HL-60/S4 (cell line): ENCODE measurements at regions not wholly inside any gene's neighbourhood (a gene's known extent, or its start where the extent isn't known, plus 50 kb on each side); places are given as distances from the start of the nearest gene placed in this dataset.

Source experiments
- in situ Hi-C: fragments of 300-500 bp; cut with MboI; formaldehyde crosslinking; loops from 2 replicates; pipeline ENCODE4 v1.14.3; 2022; ENCODE audit warnings: low sequenced_read_pairs

DNA sequence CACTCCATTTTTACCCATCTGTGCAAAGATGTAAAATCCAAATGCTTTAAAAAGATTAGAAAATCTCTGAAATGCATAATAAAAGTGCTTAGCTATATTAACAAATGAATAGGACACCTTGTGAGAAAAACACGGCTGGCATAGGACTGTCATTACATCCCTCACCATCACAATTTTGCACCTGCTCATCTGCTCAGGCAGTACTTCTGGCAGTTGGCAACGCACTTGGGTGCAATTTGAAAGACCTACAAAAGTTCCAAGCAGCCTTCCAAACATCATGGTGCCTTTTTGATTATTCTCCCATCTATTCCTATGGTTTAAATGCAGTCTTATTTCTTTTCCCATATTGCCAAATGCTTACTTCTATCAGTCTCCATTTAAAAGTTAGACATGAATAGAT lies 501.8 kb downstream of the ENC1 start:
- in situ Hi-C loops, result no loop called here

DNA sequence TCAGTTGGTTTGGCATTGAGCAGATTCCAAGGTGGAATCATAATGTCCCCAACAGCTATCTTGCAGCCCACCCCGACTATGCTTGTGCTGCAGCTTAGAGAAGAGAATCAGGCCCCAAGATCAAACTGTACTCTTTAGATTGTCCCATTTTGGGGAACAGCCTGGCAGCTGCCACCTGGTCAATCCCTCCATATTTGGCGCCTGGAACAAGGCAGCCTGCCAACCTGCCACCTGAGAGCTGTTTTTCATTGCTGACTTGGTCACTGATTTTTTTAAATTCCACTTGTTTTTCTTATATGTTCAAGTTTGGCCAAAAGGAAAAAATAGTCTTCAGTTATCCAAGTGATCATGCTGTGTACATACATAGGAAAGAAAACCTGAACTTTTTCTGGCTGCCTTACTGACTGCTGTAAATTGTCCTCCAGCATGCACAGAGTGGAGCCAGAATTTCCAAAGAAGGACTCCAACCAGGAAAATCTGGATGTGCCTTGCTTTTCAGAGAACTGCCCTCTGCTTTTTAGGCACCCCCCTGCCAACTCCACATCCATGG lies 504.2 kb downstream of the ENC1 start:
- in situ Hi-C loops, result no loop called here

DNA sequence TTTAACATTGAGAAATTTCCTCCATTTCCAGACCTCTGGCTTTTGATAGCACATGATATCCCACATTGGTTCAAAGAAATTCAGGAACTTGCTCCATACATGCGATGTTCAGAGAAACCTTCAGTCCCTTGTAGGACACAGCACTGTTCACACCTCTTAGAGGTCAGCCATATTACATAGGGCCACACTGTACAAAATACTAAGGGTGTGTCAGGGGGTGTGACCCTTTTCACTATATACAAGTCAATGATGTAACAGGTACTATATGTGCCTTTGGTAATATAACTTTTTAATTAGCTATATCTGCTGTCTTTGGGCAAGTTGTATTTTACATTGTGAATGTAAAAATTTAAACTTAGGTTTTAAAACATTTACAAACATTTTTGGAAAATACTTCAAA lies 505.5 kb downstream of the ENC1 start:
- in situ Hi-C loops, result no loop called here

DNA sequence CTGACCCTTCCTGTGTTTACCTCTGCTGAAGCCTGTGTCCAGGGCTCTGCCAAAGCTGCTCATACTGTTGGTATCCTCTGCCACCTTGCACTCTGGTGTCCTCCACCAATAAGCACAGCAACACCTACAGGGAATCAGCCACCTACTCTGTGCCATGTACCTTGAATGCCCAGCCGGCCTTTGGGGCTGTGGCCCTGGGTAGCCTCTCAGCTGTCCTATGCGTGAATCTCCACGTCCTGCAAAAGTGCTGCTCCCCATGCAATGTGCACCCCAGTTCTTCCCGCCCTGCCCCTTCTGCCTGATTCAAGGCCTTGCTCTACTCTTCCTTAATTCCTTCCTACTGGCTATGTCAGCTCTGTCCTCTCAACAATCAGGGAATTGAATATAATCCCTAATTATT lies 506.5 kb downstream of the ARHGEF28 start:
- in situ Hi-C loops, result no loop called here

DNA sequence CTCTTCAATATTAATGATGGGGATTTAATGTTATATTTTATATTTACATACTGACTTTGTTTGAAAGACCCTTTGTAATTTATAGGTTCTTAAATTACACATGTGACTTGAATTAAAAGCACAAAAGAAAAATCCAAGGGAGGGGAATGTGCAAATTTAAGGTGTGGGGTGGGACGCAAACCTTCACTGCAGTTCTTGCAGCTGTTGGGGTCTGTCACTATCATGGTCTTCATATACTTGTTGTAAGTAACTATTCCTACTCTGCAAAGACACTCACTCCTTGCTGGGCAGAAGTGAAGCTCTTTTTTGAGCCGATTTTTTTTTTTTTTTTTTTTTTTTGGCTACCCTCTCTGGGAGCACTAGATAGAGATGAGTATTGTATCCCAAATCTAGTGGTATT lies 505.3 kb downstream of the ARHGEF28 start:
- in situ Hi-C loops, result no loop called here

DNA sequence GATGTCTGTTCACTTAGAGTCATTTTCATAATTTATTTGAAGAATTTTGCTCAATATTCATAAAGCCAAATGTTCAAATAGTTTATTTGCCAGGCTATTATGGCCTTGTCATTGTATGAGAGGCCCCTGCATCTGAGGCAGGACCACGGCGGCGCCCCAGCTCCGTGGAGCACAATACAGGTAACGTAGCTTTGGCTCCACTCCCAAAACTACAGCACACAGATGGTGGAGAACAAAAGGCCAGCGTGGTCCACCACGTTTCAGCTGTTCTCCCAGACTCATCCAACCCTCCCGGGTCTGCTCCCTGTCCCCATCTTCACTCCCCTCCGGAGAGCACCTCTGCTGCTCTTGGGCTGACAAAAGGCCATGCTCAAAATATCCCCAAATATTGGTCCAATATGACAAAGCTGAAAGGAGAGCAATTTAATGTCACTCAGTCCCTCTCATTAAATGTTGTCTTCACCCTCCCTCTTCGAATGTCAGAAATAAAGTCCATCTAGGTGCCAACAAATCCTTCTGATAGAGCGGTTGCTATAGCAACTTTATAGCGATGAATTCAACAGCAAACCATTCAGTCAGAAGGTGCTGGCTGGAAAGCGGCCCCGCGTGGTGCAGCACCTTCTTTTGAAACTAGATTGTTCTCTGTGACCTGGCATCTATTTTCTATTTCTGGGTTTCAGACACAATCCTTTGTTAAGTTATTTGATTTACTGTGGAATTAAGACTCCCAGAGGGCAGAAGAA lies 504.3 kb downstream of the ARHGEF28 start:
- in situ Hi-C loops, result no loop called here

DNA sequence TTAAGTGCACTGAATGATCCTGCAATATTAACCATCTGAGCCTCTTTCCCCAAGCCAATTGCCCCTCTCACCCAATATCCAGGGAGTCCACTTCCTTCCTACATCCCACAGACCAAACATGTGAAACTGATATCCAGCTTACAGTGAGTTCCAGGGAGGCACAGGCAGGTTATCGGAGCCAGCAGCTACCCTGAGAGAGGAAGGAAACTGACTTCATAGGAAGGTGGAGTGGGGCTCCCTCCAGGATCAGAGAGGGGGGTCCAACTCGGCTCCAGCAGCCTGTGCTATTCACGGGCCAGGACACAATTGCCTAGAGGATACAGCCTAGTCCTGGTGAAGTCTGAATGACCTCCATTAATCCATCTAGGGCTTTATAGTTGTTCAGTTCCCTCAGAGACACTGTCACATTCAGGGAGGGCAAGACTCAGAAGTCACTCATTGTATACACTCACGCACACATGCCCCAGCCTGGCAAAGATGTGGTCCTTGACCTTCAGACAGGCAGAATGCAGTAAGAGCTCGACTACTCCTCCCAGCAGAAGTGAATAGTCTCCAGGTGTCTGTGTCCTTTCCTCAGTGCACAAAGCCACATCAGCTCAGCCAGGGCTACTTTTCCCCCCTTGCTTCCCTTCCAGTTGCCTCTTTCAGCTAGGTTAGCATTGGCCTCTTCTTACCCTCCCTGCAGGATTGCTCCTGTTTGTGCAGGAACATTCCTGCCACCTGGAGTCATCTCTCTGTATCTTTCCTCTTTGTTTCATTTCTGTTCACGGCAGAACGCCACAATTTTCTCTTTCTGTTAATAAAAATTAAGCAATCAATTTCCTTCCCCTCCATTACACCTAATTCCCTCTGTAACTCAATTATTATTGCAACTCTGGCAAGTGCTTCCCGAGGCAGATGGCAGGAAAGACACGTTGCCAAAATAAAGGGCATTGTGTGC lies 501.7 kb downstream of the ARHGEF28 start:
- in situ Hi-C loops, result no loop called here

DNA sequence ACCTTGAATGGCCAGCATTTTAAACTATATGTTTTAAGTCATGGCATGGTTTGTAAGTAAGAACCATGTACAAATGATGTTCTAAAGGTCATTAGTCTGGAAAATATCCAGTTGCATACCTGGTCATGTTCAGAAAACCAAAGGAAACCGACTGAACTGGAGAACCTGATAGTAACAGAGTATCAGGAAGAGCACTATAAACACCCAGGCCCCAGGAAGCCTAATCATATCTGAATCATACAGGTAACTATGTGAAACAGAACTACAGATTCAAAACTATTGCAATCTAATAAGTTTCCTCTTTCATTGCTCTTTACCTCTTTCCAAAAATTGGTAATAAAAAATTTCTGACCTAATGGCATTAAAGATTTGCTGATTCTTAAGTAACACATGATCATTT lies 500.3 kb downstream of the ARHGEF28 start:
- in situ Hi-C loops, result no loop called here

DNA sequence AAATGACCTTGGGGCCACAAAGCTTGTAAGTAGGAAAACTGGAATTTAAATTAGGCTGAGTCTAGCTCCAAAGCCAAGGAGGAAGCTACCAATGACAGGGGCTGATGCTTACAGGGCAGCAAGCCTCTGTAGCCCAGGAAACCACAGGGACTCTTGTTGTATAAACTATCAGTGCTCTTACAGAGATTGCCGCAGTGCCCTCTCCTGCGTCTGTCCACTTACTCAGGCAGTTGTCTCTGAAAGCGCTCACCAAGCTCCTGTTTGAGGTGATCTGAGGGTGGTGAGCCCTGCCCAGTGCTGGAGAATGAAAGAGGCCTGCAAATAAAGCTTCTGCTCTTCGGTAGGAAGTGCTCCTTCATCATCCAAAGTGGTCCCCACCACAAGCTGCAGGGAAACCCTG lies 498.8 kb downstream of the ARHGEF28 start:
- in situ Hi-C loops, result no loop called here

DNA sequence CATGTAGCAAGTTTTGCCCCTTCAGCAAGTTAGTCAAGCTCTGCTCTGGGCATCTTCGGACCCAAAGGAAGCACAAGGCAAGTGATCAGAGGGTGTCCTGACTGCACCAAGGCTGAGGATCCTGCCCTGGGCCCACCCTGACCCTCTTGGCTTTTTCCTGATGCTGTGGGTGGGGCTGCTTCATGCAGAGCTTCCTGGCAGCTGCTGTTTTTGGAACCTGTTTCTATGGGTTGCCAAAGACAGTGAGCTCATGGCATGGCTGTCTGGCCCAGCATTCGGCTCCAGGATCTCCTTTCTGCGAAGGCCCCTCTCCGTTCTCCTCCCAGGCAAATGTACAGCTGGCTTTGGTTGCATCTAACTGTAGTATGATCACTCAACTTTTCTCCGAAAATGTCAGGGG lies 497.9 kb downstream of the ARHGEF28 start:
- in situ Hi-C loops, result no loop called here

DNA sequence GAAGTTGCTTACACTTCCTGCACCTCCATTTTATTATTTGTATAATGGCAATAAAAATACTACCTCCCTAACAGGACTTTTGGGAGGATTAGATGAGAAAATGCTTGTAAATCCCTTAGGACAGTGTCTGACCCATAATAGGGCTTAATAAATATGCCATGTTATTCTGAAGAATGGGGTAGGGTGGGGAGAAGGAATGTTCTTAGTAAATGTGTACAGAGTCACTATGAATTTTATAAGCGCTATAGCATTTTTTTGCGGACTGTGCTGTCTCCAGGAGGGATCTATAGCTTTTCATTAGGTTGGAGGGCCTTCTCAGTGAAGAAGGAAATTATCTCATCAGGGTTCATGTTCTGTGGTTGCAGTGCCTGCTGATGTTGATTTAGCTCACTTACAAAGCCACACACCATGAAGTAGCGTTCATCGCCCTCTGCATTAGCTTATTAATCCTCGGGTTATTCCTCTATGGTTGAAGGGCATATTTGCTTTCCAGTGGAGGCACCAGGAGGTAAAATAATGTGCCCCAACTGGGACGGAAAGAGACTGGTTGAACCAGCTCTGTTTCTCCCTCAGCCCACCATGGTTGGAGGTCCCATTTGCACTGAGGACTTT lies 497.1 kb downstream of the ARHGEF28 start:
- in situ Hi-C loops, result no loop called here

DNA sequence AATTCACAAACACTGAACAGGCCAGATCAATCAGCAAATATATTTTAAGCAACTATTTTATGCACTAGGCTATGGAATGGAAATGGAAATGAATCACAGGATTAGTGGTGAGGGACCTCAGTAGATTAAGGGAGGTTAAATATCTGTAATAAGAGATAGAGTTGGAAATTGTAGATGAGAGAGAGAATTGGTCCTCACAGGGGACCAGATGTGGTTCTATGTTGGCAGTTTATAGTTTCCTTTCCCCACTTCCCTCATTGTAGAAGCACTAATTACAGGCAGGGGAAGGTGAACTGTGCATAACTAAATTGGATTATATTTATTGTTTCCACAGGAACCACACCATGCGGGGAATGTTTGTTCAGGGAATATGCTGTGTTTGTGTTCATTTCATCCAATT lies 496.2 kb downstream of the ARHGEF28 start:
- in situ Hi-C loops, result no loop called here

DNA sequence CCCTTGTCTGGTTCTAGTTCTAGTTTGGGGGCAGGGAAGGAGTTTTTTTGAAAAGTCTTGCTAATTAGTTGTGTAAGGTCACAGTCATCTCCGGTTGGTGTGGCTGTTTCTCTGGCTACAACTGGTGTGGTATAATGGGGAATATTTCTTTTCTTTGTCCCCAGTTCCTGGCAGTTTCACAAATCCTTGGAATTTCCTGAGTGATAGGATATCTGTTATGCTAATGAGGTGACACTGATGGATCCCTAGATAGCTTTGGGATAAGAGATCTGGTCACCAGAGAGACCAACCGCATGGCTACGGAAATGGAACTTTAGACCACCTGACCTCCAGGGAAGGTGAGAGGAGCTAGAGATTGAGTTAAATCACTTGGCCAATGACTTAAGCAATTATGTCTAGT lies 494.6 kb downstream of the ARHGEF28 start:
- in situ Hi-C loops, result no loop called here

DNA sequence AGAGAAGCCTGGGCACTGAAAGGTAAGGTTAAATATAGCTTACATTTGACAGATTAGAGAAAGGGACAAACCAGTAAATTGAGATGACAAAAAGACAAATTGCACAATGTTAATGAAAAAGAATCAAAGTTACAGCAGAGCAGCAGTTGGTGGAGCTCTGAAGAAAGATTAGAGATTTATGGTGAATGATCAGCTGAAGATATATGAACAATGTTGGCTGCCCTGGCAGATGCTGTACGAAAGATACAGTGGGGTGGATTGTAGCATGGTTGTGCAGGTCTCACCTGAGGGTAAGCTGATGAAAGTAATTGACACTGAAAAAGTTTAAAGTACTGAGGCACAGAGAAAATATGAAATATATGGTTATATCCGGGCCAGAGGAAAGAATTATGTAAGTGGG lies 492.1 kb downstream of the ARHGEF28 start:
- in situ Hi-C loops, result no loop called here

DNA sequence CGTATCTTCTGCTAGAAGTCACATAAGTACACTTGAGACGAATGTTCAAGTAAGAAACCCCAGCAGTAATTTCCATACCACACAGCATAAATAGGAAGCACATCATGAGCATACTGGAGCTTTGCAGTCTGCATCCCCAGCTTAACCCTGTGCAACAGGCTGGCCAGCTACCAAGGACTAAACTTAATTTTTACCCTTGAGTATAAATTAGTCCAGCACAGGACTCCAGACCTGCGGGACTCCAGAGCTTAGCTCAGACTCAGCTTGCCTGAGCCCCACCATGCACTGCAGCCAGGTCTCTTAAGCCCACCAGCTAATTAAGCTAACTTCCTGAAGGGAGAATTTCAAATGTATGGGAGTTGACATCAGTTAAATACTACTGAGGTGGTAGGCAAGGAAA lies 491.0 kb downstream of the ARHGEF28 start:
- in situ Hi-C loops, result no loop called here

DNA sequence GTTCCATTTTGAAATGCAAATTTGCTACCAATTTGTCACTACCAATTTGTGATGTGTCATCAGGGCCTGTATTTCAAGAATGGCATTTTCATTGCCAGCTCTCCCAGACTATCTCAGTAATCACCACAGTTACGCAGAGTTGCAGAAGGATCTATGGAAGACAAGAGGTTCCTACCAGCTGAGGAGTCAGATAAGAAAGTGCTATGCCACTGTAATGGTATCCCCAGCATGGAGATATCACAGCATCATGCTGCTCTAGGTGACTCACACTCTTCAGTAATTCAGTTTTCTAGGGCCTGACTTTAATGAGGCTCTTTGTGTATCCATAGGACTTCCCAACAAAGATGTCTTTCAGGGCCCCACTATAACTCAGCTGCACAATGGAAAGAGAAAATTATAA lies 490.3 kb downstream of the ARHGEF28 start:
- in situ Hi-C loops, result no loop called here

DNA sequence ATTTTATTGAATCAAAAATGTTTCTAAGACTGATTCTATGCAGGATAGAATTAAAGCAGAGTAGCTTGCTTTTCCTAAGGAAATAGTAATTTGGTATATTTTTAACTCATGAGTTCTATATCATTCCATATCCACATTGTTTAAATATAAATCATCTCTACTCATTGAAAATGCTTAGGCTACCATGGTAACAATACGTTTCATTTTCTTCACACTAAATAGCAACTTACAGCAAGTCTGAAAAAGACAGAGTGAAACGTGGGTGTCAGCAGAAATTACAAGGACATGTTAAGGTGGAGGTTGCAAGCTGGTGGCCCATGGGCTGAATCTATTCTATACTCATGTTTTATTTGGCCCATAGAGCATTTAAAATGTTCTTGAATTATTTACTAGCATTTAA lies 487.9 kb downstream of the ARHGEF28 start:
- in situ Hi-C loops, result no loop called here

DNA sequence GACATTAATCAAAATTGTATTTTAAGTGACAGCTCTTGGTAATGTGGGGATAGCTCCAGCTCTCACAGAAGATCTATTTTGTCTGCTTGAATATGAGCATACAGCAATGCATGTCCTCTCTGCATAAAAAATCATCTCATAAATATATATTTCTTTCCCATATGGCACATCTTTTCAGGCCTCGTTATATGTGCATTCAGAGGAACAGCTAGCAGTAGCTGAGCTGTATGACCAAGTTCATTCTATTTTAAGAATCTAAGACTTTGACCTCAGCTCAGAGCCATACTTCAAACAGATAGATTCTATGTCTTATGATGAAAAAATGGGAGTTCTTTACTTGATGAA lies 487.2 kb downstream of the ARHGEF28 start:
- in situ Hi-C loops, result no loop called here

DNA sequence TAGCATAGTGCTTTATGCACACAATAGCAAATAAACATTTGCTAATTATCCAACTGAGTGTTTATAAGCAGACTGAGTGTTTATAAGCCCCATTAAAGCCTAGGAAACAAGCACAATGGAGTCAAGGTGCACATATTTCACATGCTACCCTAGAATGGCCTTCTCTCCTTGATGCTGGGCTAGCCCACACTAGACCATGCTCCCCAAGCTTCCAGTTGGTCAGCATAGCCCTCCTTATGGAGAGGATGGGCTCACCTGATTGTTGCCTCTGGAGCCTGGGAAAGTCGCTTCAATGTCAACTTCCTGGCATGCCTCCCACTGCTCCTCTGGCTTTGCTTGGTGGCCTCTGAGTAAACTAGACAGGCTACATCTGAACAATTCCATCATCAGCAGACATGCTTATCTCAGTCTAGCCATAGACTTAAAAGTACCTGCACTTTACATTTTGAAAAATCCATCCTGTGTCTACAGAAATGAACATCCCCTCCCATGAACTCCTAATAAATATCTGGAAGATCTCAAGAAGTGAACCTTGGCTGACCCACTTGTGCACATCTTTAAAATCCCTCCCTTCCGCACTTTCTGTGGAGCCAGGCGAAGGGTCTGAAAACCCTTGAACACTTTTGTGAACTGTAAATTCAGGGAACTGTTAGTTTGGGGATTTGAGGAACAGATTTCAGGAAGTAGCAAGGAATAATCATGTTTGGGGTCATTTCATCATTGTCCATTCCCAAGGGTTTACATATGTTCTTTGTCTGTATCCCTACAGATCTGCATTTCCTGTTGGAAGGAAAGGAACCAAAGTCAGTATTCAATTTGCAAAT lies 486.6 kb downstream of the ARHGEF28 start:
- in situ Hi-C loops, result no loop called here

DNA sequence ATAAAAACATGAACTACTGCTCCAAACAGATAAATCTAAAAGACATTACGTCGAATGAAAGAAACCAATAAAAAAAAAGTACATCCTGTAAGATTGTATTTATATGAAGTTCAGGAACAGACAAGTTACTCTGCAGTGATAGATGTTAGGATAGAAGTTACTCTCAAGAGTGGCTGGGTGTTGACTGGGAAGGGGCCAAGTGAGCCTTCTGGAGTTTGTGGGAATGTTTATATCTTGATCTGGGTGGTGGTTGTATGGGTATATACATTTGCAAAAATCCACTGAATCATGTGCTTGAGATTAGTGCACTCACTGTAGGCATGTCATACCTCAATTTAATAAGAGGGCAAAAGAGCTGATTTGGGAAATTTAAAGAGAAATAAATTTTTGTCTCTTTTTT lies 485.8 kb downstream of the ARHGEF28 start:
- in situ Hi-C loops, result no loop called here

DNA sequence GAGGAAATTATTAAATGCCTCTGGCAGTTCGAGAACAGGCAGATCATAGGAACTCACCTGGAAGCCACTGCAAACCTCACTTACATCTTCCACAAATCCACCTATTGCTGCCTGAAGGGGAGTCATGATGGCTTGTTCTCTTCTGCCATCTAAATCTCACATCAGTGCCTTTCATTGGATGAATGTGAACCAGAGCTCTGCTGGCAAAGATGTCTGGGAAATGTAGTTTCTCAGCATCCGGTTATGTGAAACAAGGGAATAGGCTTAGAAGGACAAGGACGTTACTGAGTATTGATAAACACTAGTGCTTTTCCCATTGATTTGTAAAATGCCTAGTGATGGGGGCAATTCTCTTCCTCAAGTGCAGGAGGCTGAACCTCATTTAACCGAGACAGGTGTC lies 483.3 kb downstream of the ARHGEF28 start:
- in situ Hi-C loops, result no loop called here
